ENCODE measurements at regions not wholly inside any gene's neighbourhood (a gene's known extent, or its start where the extent isn't known, plus 50 kb on each side); places are given as distances from the start of the nearest gene placed in this dataset.

GRCh38 chr5:73233053-73233460 is 60.1 kb downstream of the TMEM174 start:
- Mint-ChIP-seq H3K4me1 (ENCODE audit: low read depth) (peaks cover 34% of the 10 kb centered on the region), H3K27me3 (peaks cover 53% of the 10 kb centered on the region), H3K4me3 (peak overlapping the region; percentile 58), H3K9me3 (ENCODE audit: low read depth) (no peaks in the 10 kb centered on the region), H3K36me3 (no peaks in the 10 kb centered on the region), H3K27ac (no peak overlapping the region)

GRCh38 chr5:73232266-73233041 is 59.5 kb downstream of the TMEM174 start:
- no peaks in the 10 kb centered on the region for H3K9me3 Mint-ChIP-seq (ENCODE audit: low read depth)
- peaks cover 34% of the 10 kb centered on the region for H3K4me1 Mint-ChIP-seq (ENCODE audit: low read depth)
- no peak overlapping the region for H3K27ac Mint-ChIP-seq
- H3K36me3 Mint-ChIP-seq, result no peaks in the 10 kb centered on the region
- peak overlapping the region; percentile 58 for H3K4me3 Mint-ChIP-seq
- H3K27me3 Mint-ChIP-seq, result peaks cover 54% of the 10 kb centered on the region

GRCh38 chr5:73231246-73231778 is 58.3 kb downstream of the TMEM174 start:
- Mint-ChIP-seq H3K36me3 (no peaks in the 10 kb centered on the region), H3K27me3 (peaks cover 56% of the 10 kb centered on the region), H3K27ac (no peak overlapping the region), H3K4me3 (peak overlapping the region; percentile 8), H3K9me3 (ENCODE audit: low read depth) (no peaks in the 10 kb centered on the region), H3K4me1 (ENCODE audit: low read depth) (peaks cover 34% of the 10 kb centered on the region)

GRCh38 chr5:73230264-73231245 is 57.6 kb downstream of the TMEM174 start:
- H3K4me3 Mint-ChIP-seq, result no peak overlapping the region
- no peak overlapping the region for H3K27ac Mint-ChIP-seq
- H3K36me3 Mint-ChIP-seq, result no peaks in the 10 kb centered on the region
- H3K9me3 Mint-ChIP-seq (ENCODE audit: low read depth), result no peaks in the 10 kb centered on the region
- peaks cover 34% of the 10 kb centered on the region for H3K4me1 Mint-ChIP-seq (ENCODE audit: low read depth)
- peaks cover 52% of the 10 kb centered on the region for H3K27me3 Mint-ChIP-seq

- Mint-ChIP-seq H3K36me3 (no peaks in the 10 kb centered on the region), H3K27me3 (peaks cover 50% of the 10 kb centered on the region), H3K4me3 (no peak overlapping the region), H3K27ac (no peak overlapping the region), H3K4me1 (ENCODE audit: low read depth) (peaks cover 32% of the 10 kb centered on the region), H3K9me3 (ENCODE audit: low read depth) (no peaks in the 10 kb centered on the region)
Observed at GRCh38 chr5:73229271-73229670, 56.3 kb downstream of the TMEM174 start.

GRCh38 chr5:73228052-73228451 is 55.1 kb downstream of the TMEM174 start:
- H3K36me3 Mint-ChIP-seq, result no peaks in the 10 kb centered on the region
- H3K27ac Mint-ChIP-seq, result no peak overlapping the region
- H3K9me3 Mint-ChIP-seq (ENCODE audit: low read depth), result no peaks in the 10 kb centered on the region
- H3K4me1 Mint-ChIP-seq (ENCODE audit: low read depth), result peaks cover 25% of the 10 kb centered on the region
- peaks cover 53% of the 10 kb centered on the region for H3K27me3 Mint-ChIP-seq
- H3K4me3 Mint-ChIP-seq, result no peak overlapping the region

Measured in activated naive CD8-positive, alpha-beta T cell (primary cell).